Omental fat pad (tissue), 3 donors: ENCODE measurements at regions not wholly inside any gene's neighbourhood (a gene's known extent, or its start where the extent isn't known, plus 50 kb on each side); places are given as distances from the start of the nearest gene placed in this dataset.
A peak's percentile ranks its signal among the peaks of the same experiment; 100 is the strongest.
"Not testable (repeated sequence)": the region's sequence is repeated elsewhere in the genome, so short reads cannot be mapped to it uniquely, and the experiment has no call there.

Experiments used
- ATAC-seq: fragments of 150-250 bp; one replicate; pipeline ENCODE4 v1.9.1; 2016; ENCODE audit warnings: mild to moderate bottlenecking, moderate library complexity; ENCODE audit not compliant: low FRiP score
- DNase-seq: peaks from one replicate; pipeline ENCODE4 v3.0.0-alpha.2; 2019; ENCODE audit warnings: low spot score
- CTCF ChIP-seq, 3 donors: fragments of 450-650 bp; IDR thresholded peaks; one replicate each; pipeline ENCODE4 v1.5.1; 2016 to 2017; ENCODE audit warnings: antibody characterized with exemption in 3 of 3, mild to moderate bottlenecking in 3 of 3, moderate library complexity in 2 of 3

GRCh38 chr10:36780158-36780557 is 345.2 kb upstream of the ANKRD30A start:
- DNase-seq = no peak
- no peak for ATAC-seq
- no peak for TF ChIP-seq CTCF (IDR thresholded peaks at IDR 0.05)

- DNase-seq (no peak), ATAC-seq (peak; percentile 78)
- peak in 1 of 3 donors; percentile 53 for TF ChIP-seq CTCF (IDR thresholded peaks at IDR 0.05)
Measured at GRCh38 chr10:36779238-36779846, 346.1 kb upstream of the ANKRD30A start.

- DNase-seq (no peak), ATAC-seq (no peak)
- TF ChIP-seq CTCF (IDR thresholded peaks at IDR 0.05) = no peak
Measured at GRCh38 chr10:36778651-36779050, 346.7 kb upstream of the ANKRD30A start.

GRCh38 chr10:36773652-36774051 is 351.7 kb upstream of the ANKRD30A start:
- TF ChIP-seq CTCF (IDR thresholded peaks at IDR 0.05) = no peak
- no peak for ATAC-seq
- DNase-seq = no peak

GRCh38 chr10:36771725-36772124 is 353.7 kb upstream of the ANKRD30A start:
- no peak for ATAC-seq
- DNase-seq = no peak
- TF ChIP-seq CTCF (IDR thresholded peaks at IDR 0.05) = no peak

GRCh38 chr10:36769741-36770140 is 355.7 kb upstream of the ANKRD30A start:
- DNase-seq, ATAC-seq: not testable (repeated sequence)

- no peak for TF ChIP-seq CTCF (IDR thresholded peaks at IDR 0.05)
- DNase-seq = no peak
- no peak for ATAC-seq
Measured at GRCh38 chr10:36766940-36767339, 358.5 kb upstream of the ANKRD30A start.
